Naive B cell (primary cell): ENCODE measurements at regions not wholly inside any gene's neighbourhood (a gene's known extent, or its start where the extent isn't known, plus 50 kb on each side); places are given as distances from the start of the nearest gene placed in this dataset.
A peak's percentile ranks its signal among the peaks of the same experiment; 100 is the strongest.
"Not testable (repeated sequence)": the region's sequence is repeated elsewhere in the genome, so short reads cannot be mapped to it uniquely, and the experiment has no call there.

ENCODE experiments used
- ATAC-seq, 2 donors: fragments of 150-1000 bp; cut with Tn5 transposase; 2 replicates each; pipeline ENCODE4 v1.10.0; 2021; ENCODE audit warnings: low read depth in 2 of 2, mild to moderate bottlenecking in 2 of 2, moderate library complexity in 2 of 2
- DNase-seq: peaks from one replicate; pipeline ENCODE4 v3.0.0; 2022
- H3K27ac Mint-ChIP-seq, 6 donors: one replicate each; pipeline ENCODE4 v1.8.0; 2020 to 2022; ENCODE audit warnings: mild to moderate bottlenecking in 6 of 6, mixed read lengths in 6 of 6, moderate library complexity in 5 of 6, inconsistent platforms in 2 of 6
- H3K27me3 Mint-ChIP-seq, 3 donors: one replicate each; pipeline ENCODE4 v1.8.0; 2021 to 2022; ENCODE audit warnings: mixed read lengths in 3 of 3, mild to moderate bottlenecking in 1 of 3
- H3K36me3 Mint-ChIP-seq, 2 donors: one replicate each; pipeline ENCODE4 v1.8.0; 2020 to 2022; ENCODE audit warnings: mixed read lengths in 2 of 2, inconsistent platforms in 1 of 2, mild to moderate bottlenecking in 1 of 2
- H3K4me1 Mint-ChIP-seq, 3 donors: one replicate each; pipeline ENCODE4 v1.8.0; 2020 to 2022; ENCODE audit warnings: mixed read lengths in 3 of 3, inconsistent platforms in 1 of 3, mild to moderate bottlenecking in 1 of 3, moderate library complexity in 1 of 3
- H3K4me3 Mint-ChIP-seq, 8 donors: one replicate each; pipeline ENCODE4 v1.8.0; 2020 to 2022; ENCODE audit warnings: mild to moderate bottlenecking in 8 of 8, mixed read lengths in 8 of 8, moderate library complexity in 8 of 8, inconsistent platforms in 2 of 8
- H3K9me3 Mint-ChIP-seq, 7 donors: one replicate each; pipeline ENCODE4 v1.8.0; 2020 to 2022; ENCODE audit warnings: mixed read lengths in 7 of 7, mild to moderate bottlenecking in 5 of 7, inconsistent platforms in 2 of 7, moderate library complexity in 1 of 7

DNA sequence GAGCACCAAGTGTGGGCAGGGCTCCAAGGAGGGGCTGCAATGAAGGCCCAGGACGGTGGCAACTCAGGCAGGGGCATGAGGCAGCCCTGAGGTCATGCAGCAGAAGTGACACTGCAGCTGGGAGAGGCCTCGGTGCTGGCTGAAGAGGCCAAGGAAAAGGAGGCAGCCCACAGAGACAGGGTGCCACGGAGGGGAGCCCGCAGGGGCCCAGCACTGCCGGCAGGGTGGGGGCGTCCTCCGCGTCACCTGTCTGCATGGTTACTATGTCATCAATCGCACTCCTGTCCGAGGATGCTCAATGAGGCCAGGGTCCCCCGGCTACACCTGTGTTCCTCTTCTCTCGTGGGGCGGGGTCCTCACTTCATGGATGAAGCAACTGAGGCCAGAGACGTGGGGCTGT lies 123.1 kb downstream of the TUBA3C start:
- peaks cover 0 to 21% (median 11%) of the 10 kb centered on the region in 7 donors for H3K9me3 Mint-ChIP-seq
- no peaks in the 10 kb centered on the region for H3K4me1 Mint-ChIP-seq
- no peak overlapping the region for H3K27ac Mint-ChIP-seq
- ATAC-seq (no peak), DNase-seq (no peak)
- no peaks in the 10 kb centered on the region for H3K27me3 Mint-ChIP-seq
- H3K4me3 Mint-ChIP-seq = no peak overlapping the region
- H3K36me3 Mint-ChIP-seq = no peaks in the 10 kb centered on the region

DNA sequence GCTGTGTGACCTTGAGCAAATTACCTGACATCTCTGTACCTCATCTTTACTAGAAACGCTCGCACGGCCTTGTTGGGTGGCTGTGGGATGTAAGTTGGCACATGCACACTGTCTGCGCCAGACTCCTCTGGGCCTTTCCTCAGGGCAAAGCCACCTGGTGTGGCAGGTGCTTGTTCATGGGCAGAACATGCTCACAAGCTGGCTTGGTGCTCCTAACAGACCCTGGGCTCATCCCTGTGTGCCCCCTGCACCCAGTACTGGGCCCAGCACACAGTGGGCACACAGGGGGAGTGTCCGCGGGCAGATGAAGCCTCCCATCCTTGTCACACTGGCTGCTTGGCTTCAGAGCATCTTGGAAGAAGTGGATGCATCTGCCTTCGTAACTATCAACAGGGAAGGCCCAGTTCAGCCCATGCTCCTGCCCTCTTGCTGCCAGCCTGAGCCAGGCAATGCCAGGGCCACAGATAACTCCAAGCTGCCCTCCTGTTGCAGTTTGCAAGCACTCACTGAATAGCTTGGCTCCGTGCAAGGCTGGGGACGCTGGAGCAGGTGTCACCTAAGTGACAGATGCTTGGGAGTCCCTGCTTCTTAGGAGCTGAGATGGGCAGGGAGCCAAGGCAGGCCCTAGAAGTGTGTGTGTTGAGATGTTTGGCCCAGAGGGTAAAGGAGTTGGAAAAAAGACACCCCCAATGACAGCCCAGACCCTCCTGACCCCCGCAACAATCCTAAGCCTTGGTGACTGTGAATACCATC lies 123.9 kb downstream of the TUBA3C start:
- H3K27ac Mint-ChIP-seq = no peak overlapping the region
- H3K4me3 Mint-ChIP-seq = peak overlapping the region in 1 of 8 donors; percentile 35
- ATAC-seq = no peak
- no peaks in the 10 kb centered on the region for H3K27me3 Mint-ChIP-seq
- no peak for DNase-seq
- no peaks in the 10 kb centered on the region for H3K36me3 Mint-ChIP-seq
- H3K4me1 Mint-ChIP-seq = no peaks in the 10 kb centered on the region
- peaks cover 0 to 18% (median 8%) of the 10 kb centered on the region in 7 donors for H3K9me3 Mint-ChIP-seq

DNA sequence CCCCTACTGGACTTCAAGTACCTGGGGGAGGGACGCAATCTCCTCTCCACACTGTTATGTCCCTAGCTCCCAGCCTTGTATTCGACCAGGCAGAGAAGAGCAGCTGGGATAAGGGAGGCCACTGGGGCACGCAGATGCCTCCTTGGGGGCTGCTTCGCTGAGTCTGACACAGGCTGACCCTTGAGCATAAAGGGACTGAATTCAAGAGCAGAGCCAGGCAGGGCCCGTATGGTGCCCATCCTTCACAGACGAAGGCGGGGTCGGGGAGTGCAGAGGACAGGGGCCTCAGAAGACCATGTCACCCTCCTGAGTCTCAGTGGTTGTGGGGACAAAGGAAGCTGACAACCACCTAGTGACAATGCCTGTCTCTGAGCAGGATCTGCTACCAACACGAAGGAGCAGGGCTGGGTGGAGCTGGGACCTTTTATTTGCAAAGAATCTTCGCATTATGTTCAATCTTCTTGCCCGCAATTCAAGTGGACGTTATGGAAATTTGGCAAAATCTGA lies 124.6 kb downstream of the TUBA3C start:
- no peak for DNase-seq
- no peak overlapping the region for H3K27ac Mint-ChIP-seq
- H3K27me3 Mint-ChIP-seq = no peaks in the 10 kb centered on the region
- peaks cover 5 to 22% (median 9%) of the 10 kb centered on the region in 7 donors for H3K9me3 Mint-ChIP-seq
- H3K4me3 Mint-ChIP-seq = no peak overlapping the region
- no peaks in the 10 kb centered on the region for H3K4me1 Mint-ChIP-seq
- no peak for ATAC-seq
- H3K36me3 Mint-ChIP-seq = no peaks in the 10 kb centered on the region

DNA sequence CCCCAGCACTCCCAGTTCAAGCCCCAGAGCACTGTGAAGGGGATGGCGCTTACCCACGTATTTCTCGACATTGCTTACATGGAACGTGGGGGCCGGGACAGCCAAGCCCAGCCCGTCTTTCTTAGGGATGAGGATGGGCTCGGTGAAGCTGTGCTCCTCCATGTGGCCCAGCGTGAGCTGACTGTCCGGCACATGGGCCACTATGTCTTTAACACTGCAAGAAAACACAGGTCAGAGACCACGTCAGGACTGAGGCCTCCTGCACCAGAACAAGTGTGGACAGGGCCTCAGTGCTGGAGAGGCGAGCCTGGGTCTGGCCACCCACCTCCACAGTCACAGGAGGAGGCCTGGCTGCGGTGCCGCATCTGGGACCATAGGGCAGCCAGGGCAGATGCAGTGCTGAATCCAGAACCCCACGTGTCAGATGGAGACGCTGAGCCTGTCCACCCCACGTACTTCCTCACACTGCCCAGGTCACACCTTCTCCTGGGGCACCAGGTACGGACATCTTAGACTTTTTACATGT lies 125.2 kb downstream of the TUBA3C start:
- no peaks in the 10 kb centered on the region for H3K4me1 Mint-ChIP-seq
- no peaks in the 10 kb centered on the region for H3K27me3 Mint-ChIP-seq
- ATAC-seq = no peak
- H3K9me3 Mint-ChIP-seq = peaks cover 9 to 24% (median 12%) of the 10 kb centered on the region in 7 donors
- no peak overlapping the region for H3K4me3 Mint-ChIP-seq
- DNase-seq = no peak
- H3K36me3 Mint-ChIP-seq = no peaks in the 10 kb centered on the region
- no peak overlapping the region for H3K27ac Mint-ChIP-seq

DNA sequence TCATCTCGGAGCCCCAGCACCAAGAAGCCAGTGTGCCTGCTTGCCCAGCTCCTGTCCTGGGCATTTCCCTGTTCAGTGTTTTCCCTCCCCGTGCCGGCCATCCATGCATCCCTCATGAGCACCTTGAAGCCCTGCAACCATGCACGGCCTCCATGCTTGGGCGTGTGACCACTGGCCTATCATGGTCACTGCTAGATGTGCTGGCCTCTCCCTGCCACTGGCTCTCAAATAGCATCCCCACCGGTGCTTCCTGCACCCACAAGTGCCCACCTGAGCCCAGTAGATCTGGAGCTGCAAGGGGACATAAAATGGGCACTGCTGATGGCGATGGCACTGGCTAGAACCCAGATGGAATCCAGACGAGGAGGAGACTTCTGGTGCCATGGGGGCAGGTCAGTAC lies 126.0 kb downstream of the TUBA3C start:
- Mint-ChIP-seq H3K9me3 (peaks cover 9 to 25% (median 12%) of the 10 kb centered on the region in 7 donors), H3K27ac (no peak overlapping the region), H3K36me3 (no peaks in the 10 kb centered on the region), H3K27me3 (no peaks in the 10 kb centered on the region), H3K4me3 (no peak overlapping the region), H3K4me1 (no peaks in the 10 kb centered on the region)
- DNase-seq (no peak), ATAC-seq (no peak)

DNA sequence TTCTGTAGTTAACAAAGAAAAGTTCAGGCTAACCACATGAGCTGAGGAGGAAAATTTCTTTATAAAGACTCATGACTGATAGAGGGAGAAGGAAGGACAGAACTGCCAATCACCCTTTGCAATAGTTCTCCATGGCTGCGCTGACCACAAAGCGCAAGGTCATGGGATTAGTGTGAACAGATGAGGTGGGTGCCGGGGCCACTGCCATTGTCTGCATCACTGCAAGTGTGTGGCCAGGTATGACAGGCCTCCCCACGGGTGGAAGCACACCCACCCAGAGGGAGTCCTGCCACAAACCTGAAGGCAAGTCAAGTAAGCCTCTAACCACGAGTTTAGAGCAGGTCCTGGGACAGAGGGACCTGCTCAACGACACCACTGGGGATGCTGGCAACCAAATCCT lies 128.1 kb downstream of the TUBA3C start:
- DNase-seq (no peak), ATAC-seq (no peak)
- H3K27me3 Mint-ChIP-seq = no peaks in the 10 kb centered on the region
- H3K36me3 Mint-ChIP-seq = no peaks in the 10 kb centered on the region
- no peak overlapping the region for H3K27ac Mint-ChIP-seq
- no peaks in the 10 kb centered on the region for H3K4me1 Mint-ChIP-seq
- H3K4me3 Mint-ChIP-seq = no peak overlapping the region
- peaks cover 11 to 19% (median 12%) of the 10 kb centered on the region in 7 donors for H3K9me3 Mint-ChIP-seq

DNA sequence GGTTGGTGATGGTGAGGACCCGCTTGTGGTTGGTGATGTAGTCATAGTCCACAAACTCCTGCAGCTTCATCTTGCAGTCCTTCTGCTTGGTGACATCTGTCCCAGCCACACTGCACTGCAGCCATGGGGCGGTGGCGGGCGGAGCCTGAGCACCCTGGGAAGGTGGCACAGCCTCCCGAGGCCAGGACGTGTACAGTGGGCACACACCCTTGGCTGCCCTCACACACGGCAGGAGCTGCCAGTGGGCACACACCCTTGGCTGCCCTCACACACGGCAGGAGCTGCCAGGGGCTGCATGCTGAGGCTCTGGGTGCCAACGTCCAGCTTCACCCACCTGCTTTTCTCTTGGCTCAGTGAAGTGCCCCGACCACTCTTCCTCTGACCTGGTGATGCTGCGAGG lies 128.7 kb downstream of the TUBA3C start:
- ATAC-seq (no peak), DNase-seq (no peak)
- no peak overlapping the region for H3K27ac Mint-ChIP-seq
- no peaks in the 10 kb centered on the region for H3K36me3 Mint-ChIP-seq
- H3K27me3 Mint-ChIP-seq = no peaks in the 10 kb centered on the region
- peaks cover 11 to 19% (median 12%) of the 10 kb centered on the region in 7 donors for H3K9me3 Mint-ChIP-seq
- no peaks in the 10 kb centered on the region for H3K4me1 Mint-ChIP-seq
- no peak overlapping the region for H3K4me3 Mint-ChIP-seq

DNA sequence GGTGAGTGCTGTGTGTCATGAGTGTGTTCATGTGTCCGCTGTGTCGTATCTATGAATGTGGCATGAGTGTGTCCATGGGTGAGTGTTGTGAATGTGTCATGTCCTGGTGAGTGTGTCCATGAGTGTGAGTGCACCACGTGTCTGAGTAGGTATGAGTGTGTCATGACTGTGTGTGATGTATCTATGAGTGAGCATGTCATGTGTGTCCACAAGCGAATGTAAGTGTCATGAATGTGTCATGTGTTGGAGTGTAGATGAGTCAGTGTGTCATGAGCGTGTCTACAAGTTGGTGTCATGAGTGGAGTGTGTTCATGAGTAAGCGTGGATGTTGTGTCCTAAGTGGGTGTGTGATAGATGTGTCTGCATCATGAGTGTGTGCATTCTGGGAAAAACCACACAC lies 129.4 kb downstream of the TUBA3C start:
- H3K4me3 Mint-ChIP-seq = no peak overlapping the region
- ATAC-seq (no peak), DNase-seq (no peak)
- peaks cover 11 to 19% (median 12%) of the 10 kb centered on the region in 7 donors for H3K9me3 Mint-ChIP-seq
- no peaks in the 10 kb centered on the region for H3K4me1 Mint-ChIP-seq
- H3K27ac Mint-ChIP-seq = no peak overlapping the region
- H3K36me3 Mint-ChIP-seq = no peaks in the 10 kb centered on the region
- no peaks in the 10 kb centered on the region for H3K27me3 Mint-ChIP-seq

DNA sequence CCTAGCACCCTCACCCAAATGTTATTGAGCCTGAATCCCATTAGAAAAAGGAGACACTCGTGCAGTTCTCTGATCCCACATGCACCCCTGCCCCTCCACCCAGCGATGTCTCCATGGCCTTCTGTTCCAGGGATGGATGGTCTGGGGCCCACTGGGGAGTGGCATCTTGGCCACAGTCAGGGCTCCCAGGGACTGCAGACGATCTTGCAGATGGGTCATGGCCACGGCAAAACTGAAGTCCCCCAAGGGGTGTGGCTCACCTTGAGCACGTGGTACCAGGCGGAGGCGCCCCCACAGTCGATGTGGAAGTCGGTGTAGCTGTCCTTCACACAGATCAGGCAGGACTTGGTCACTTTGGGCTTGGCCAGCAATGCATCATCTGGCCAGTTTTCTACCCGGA lies 130.7 kb downstream of the TUBA3C start:
- H3K36me3 Mint-ChIP-seq = no peaks in the 10 kb centered on the region
- no peak for ATAC-seq
- no peaks in the 10 kb centered on the region for H3K4me1 Mint-ChIP-seq
- H3K4me3 Mint-ChIP-seq = no peak overlapping the region
- no peak overlapping the region for H3K27ac Mint-ChIP-seq
- no peaks in the 10 kb centered on the region for H3K27me3 Mint-ChIP-seq
- peaks cover 11 to 19% (median 14%) of the 10 kb centered on the region in 7 donors for H3K9me3 Mint-ChIP-seq
- no peak for DNase-seq

DNA sequence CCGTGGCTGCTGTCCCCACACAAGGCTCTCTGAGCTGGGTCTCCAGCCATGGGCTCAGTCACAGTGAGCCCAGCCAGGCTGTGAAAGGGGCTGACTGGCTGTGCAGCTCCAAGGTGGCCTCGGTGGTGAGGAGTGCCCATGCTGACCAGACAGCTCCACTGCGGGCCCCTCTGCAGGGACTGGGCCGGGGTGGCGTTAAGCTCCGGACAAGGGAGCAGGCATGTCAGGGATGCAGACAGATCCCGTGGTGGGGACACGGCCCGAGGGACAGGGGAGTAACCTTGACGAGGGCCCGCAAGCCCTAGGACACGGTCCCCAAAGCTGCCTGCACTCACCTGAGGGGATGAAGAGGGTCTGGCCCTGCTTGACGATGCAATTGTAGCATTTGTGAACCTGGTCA lies 132.0 kb downstream of the TUBA3C start:
- H3K27ac Mint-ChIP-seq, H3K27me3 Mint-ChIP-seq, H3K36me3 Mint-ChIP-seq, ATAC-seq, H3K4me1 Mint-ChIP-seq, DNase-seq: not testable (repeated sequence)
- peak overlapping the region in 1 of 8 donors; percentile 29 for H3K4me3 Mint-ChIP-seq
- H3K9me3 Mint-ChIP-seq = peaks cover 11 to 19% (median 12%) of the 10 kb centered on the region in 7 donors

DNA sequence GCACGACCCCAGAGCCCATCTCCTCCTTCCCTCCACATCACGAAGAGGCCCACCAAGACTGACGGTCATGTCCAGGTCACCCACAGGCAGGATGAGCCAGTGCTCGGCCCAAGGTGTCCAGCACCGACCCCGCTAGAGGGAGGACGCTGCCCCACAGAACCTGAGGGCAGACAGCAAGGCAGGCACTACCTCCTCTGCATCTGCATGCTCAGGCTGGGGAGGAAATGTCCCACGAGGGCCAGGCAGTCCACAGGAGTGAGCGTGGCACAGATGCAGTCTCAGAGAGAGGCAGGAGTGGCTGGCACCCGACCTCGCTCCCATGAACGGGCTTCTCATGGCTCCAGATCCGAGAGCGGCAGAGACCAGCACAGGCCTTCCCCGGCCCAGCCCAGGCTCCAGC lies 133.2 kb downstream of the TUBA3C start:
- peaks cover 8 to 15% (median 12%) of the 10 kb centered on the region in 7 donors for H3K9me3 Mint-ChIP-seq
- H3K4me3 Mint-ChIP-seq = no peak overlapping the region
- DNase-seq (no peak), ATAC-seq (no peak)
- H3K4me1 Mint-ChIP-seq = no peaks in the 10 kb centered on the region
- no peaks in the 10 kb centered on the region for H3K36me3 Mint-ChIP-seq
- no peak overlapping the region for H3K27ac Mint-ChIP-seq
- no peaks in the 10 kb centered on the region for H3K27me3 Mint-ChIP-seq

DNA sequence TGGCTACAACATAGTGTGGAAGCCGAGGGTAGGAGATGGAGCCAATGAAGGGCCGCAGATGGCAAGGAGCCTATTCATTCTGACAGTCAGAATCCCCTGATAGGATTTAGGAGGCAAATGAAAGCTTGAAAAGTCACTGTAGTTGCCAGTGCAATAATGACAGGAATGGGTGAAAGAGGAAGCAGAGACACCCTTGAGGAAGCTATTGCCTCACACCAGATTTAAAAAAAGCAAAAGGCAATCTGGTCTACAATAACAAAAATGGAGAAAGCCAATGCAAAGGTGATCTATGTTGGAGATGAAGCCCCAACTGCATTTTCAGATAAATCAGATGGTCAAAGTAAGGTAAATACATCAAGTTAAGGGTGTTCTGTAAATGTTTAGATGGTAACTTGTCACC lies 158.5 kb downstream of the TUBA3C start:
- ATAC-seq (no peak), DNase-seq (no peak)
- no peak overlapping the region for H3K27ac Mint-ChIP-seq
- H3K9me3 Mint-ChIP-seq = peaks cover 0 to 30% (median 5%) of the 10 kb centered on the region in 7 donors
- H3K36me3 Mint-ChIP-seq = no peaks in the 10 kb centered on the region
- no peaks in the 10 kb centered on the region for H3K27me3 Mint-ChIP-seq
- H3K4me1 Mint-ChIP-seq = no peaks in the 10 kb centered on the region
- no peak overlapping the region for H3K4me3 Mint-ChIP-seq

DNA sequence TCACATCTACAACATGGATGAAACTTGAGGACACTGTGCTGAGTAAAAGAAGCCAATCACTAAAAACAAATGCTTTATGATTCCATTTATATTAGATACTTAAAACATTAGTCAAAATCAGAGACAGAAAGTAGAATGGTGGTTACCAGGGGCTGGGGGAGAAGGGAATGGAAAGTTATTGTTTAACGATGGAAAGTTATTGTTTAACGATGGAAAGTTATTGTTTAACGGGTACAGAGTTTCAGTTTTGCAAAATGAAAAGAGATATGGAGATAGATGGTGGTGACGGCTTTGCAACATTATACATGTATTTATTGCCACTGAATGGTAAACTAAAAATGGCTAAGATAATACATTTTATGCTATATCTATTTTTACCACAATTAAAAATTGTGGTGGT lies 160.6 kb downstream of the TUBA3C start:
- Mint-ChIP-seq H3K27me3 (no peaks in the 10 kb centered on the region), H3K4me3 (no peak overlapping the region), H3K27ac (no peak overlapping the region), H3K4me1 (no peaks in the 10 kb centered on the region), H3K36me3 (no peaks in the 10 kb centered on the region), H3K9me3 (peaks cover 0 to 26% (median 5%) of the 10 kb centered on the region in 7 donors)
- no peak for ATAC-seq
- no peak for DNase-seq

DNA sequence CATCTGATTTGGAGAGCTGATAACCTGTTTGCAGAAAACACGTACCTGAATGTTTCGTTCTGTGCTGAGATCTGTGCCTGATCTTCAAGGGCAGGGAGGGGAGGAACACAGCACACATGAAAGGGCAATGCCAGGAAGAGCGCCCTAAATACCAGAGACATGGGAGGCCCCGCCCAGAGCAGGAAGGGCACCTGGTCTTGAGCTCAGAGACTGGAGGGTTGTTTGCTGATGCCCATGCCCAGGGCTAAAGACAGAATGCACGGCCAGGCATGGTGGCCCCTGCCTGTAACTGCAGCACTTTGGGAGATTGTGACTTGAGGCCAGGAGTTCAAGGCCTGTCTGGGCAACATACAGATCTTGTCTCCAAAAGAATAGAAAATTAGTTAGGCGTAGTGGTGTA lies 183.2 kb downstream of the TUBA3C start:
- Mint-ChIP-seq H3K4me1 (no peaks in the 10 kb centered on the region), H3K9me3 (peaks cover 9 to 42% (median 20%) of the 10 kb centered on the region in 7 donors), H3K27ac (peak overlapping the region in 1 of 6 donors; percentile 70), H3K36me3 (no peaks in the 10 kb centered on the region), H3K27me3 (no peaks in the 10 kb centered on the region), H3K4me3 (no peak overlapping the region)
- no peak for DNase-seq
- no peak for ATAC-seq
